DND-41 (cell line): ENCODE measurements at regions not wholly inside any gene's neighbourhood (a gene's known extent, or its start where the extent isn't known, plus 50 kb on each side); places are given as distances from the start of the nearest gene placed in this dataset.

Source experiments
- CTCF ChIP-seq: IDR thresholded peaks from 2 replicates; pipeline ENCODE4 v1.5.1; 2012; ENCODE audit warnings: borderline replicate concordance, low read length, moderate library complexity, mild to moderate bottlenecking; ENCODE audit not compliant: poor library complexity, severe bottlenecking; ENCODE audit errors: extremely low read depth
- EZH2 ChIP-seq: IDR thresholded peaks from 3 replicates; pipeline ENCODE4 v1.6.1; 2012; ENCODE audit warnings: borderline replicate concordance, low read depth, mild to moderate bottlenecking, moderate library complexity, low read length, inconsistent platforms; ENCODE audit not compliant: severe bottlenecking

GRCh38 chr5:66248874-66249273 is 104.8 kb downstream of the SREK1 start:
- TF ChIP-seq CTCF (no peak), EZH2 (no peak)
